Ishikawa (cell line): ENCODE measurements at regions not wholly inside any gene's neighbourhood (a gene's known extent, or its start where the extent isn't known, plus 50 kb on each side); places are given as distances from the start of the nearest gene placed in this dataset.

Source experiments
- CEBPB ChIP-seq: IDR thresholded peaks from 2 replicates; pipeline ENCODE4 v1.6.1; 2012
- CREB1 ChIP-seq: IDR thresholded peaks from 2 replicates; pipeline ENCODE4 v1.6.1; 2012; ENCODE audit warnings: low read depth
- EGR1 ChIP-seq: IDR thresholded peaks from 2 replicates; pipeline ENCODE4 v1.6.1; 2012
- EP300 ChIP-seq: IDR thresholded peaks from 2 replicates; pipeline ENCODE4 v1.6.1; 2012; ENCODE audit warnings: borderline replicate concordance
- FOXM1 ChIP-seq: IDR thresholded peaks from 2 replicates; pipeline ENCODE4 v1.6.1; 2012; ENCODE audit warnings: low read depth, borderline replicate concordance
- MAX ChIP-seq: IDR thresholded peaks from 2 replicates; pipeline ENCODE4 v1.6.1; 2012
- NFIC ChIP-seq: IDR thresholded peaks from 2 replicates; pipeline ENCODE4 v1.6.1; 2012
- RAD21 ChIP-seq: IDR thresholded peaks from 2 replicates; pipeline ENCODE4 v1.6.1; 2012; ENCODE audit warnings: low read depth
- REST ChIP-seq: IDR thresholded peaks from 2 replicates; pipeline ENCODE4 v1.6.1; 2012; ENCODE audit warnings: low read depth, mild to moderate bottlenecking
- TAF1 ChIP-seq: IDR thresholded peaks from 2 replicates; pipeline ENCODE4 v1.6.1; 2012; ENCODE audit warnings: low read depth, mild to moderate bottlenecking
- TCF12 ChIP-seq: IDR thresholded peaks from 2 replicates; pipeline ENCODE4 v1.6.1; 2012; ENCODE audit warnings: low read depth
- TEAD4 ChIP-seq: IDR thresholded peaks from 2 replicates; pipeline ENCODE4 v1.6.1; 2012
- USF1 ChIP-seq: IDR thresholded peaks from 2 replicates; pipeline ENCODE4 v1.6.1; 2012
- YY1 ChIP-seq: IDR thresholded peaks from 2 replicates; pipeline ENCODE4 v1.6.1; 2012; ENCODE audit warnings: low read depth
- ZBTB7A ChIP-seq: IDR thresholded peaks from 2 replicates; pipeline ENCODE4 v1.6.1; 2012; ENCODE audit warnings: low read depth

GRCh38 chr3:182621435-182622240, 171.7 kb upstream of the ATP11B start:
- TF ChIP-seq REST (no peak), RAD21 (peak; percentile 11; the same call in 1 of the 2 replicates)

- TF ChIP-seq NFIC, result no peak
- no peak for TF ChIP-seq YY1
- TF ChIP-seq TAF1, result no peak
- no peak for TF ChIP-seq RAD21
- TF ChIP-seq CREB1, result no peak
- no peak for TF ChIP-seq USF1
- no peak for TF ChIP-seq REST
- TF ChIP-seq TEAD4, result no peak
- no peak for TF ChIP-seq CEBPB
- no peak for TF ChIP-seq ZBTB7A
- no peak for TF ChIP-seq MAX
- no peak for TF ChIP-seq EP300
- no peak for TF ChIP-seq FOXM1
- TF ChIP-seq TCF12, result no peak
Observed at GRCh38 chr3:182622241-182622545, 171.1 kb upstream of the ATP11B start.

- TF ChIP-seq NFIC (no peak), USF1 (no peak), ZBTB7A (no peak), MAX (no peak), YY1 (no peak), FOXM1 (no peak), TAF1 (no peak), RAD21 (no peak), REST (no peak), CEBPB (no peak), CREB1 (no peak), EP300 (no peak), EGR1 (no peak), TCF12 (no peak)
Observed at GRCh38 chr3:182626484-182627467, 166.5 kb upstream of the ATP11B start.

GRCh38 chr3:182628531-182628930, 164.8 kb upstream of the ATP11B start:
- TF ChIP-seq TEAD4 (no peak), NFIC (no peak), CEBPB (no peak), MAX (no peak), EGR1 (no peak)
